ENCODE measurements at regions not wholly inside any gene's neighbourhood (a gene's known extent, or its start where the extent isn't known, plus 50 kb on each side); places are given as distances from the start of the nearest gene placed in this dataset.

DNA sequence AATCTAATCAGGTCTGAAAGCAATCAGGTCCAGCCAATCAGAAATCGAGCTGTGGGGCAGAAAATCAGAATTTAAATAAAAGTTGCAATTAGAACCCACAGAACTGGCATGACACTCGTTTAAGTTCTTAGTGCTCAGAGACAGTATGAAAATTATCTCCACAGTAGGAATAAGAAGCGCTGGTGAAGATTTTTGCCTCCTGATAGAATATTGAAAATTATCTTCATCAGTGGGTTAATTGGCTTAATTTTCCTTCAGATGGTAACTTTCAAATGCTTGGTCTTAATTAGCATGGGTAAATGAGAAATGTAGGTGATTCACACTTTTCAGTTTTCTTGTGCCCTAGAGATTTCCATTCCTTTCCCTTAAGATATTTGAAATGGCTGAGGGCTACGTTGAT lies 109.1 kb upstream of the MDFIC2 start:
- WGBS, 3 donors = 65 to 80% (median 72%) methylated on average over 4 of the region's 4 CpGs
- H3K9me3 ChIP-seq (ENCODE audit: control insufficient read depth in 2 of 2, insufficient read depth in 1 of 2, low read depth in 1 of 2, low read length in 1 of 2) = no peaks in the 10 kb centered on the region
- H3K27ac ChIP-seq (ENCODE audit: low read depth in 1 of 3, low read length in 2 of 3) = no peak overlapping the region
- H3K27me3 ChIP-seq (ENCODE audit: control insufficient read depth in 3 of 3, insufficient read depth in 3 of 3, low read length in 3 of 3) = no peaks in the 10 kb centered on the region
- H3K4me3 ChIP-seq (ENCODE audit: low read depth in 1 of 3, low read length in 3 of 3) = no peak overlapping the region
- DNase-seq (no peak), FAIRE-seq (no peak)
- no peaks in the 10 kb centered on the region for H3K36me3 ChIP-seq (ENCODE audit: control insufficient read depth in 3 of 3, insufficient read depth in 2 of 3, low read depth in 1 of 3, low read length in 3 of 3)
- H3K4me1 ChIP-seq (ENCODE audit: control insufficient read depth in 3 of 3, insufficient read depth in 2 of 3, low read depth in 1 of 3, low read length in 2 of 3) = no peaks in the 10 kb centered on the region

DNA sequence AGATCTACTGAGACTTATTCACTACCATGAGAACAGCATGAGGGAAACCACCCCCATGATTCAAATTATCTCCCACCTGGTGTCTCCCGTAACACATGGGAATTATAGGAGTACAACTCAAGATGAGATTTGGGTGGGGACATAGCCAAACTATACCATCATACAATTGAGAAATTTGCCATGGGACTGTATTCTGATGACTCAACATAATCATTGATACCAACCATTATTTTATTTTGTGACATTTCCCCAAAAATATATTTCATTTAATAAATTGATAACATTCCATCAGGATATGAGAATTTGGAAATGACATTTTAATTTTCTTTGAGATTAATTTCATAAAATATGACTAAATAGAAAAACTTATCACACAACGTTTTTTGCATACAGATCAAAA lies 96.6 kb upstream of the MDFIC2 start:
- H3K9me3 ChIP-seq (ENCODE audit: control insufficient read depth in 2 of 2, insufficient read depth in 1 of 2, low read depth in 1 of 2, low read length in 1 of 2) = no peaks in the 10 kb centered on the region
- 77 to 85% (median 79%) methylated on average over 2 of the region's 2 CpGs for WGBS, 3 donors
- no peaks in the 10 kb centered on the region for H3K4me1 ChIP-seq (ENCODE audit: control insufficient read depth in 3 of 3, insufficient read depth in 2 of 3, low read depth in 1 of 3, low read length in 2 of 3)
- H3K27ac ChIP-seq (ENCODE audit: low read depth in 1 of 3, low read length in 2 of 3) = no peak overlapping the region
- FAIRE-seq (no peak), DNase-seq (no peak)
- H3K4me3 ChIP-seq (ENCODE audit: low read depth in 1 of 3, low read length in 3 of 3) = no peak overlapping the region
- H3K36me3 ChIP-seq (ENCODE audit: control insufficient read depth in 3 of 3, insufficient read depth in 2 of 3, low read depth in 1 of 3, low read length in 3 of 3) = no peaks in the 10 kb centered on the region
- no peaks in the 10 kb centered on the region for H3K27me3 ChIP-seq (ENCODE audit: control insufficient read depth in 3 of 3, insufficient read depth in 3 of 3, low read length in 3 of 3)

DNA sequence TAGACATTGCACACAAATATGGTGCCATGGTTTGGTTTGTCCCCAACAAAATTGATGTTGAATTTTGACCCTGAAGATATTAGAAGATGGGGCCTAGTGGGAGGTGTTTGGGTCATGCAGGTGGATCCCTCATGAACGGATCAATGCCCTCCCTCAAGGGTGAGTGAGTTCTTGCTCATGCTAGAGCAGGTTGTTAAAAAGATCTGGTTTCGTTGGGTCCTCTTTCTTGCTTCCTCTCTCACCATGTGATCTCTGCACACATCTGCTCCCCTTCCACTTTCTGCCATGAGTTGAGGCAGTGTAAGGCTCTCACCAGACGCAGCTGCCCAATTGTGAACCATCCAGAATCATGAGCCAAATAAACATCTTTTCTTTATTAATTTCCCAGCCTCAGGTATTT lies 87.8 kb upstream of the MDFIC2 start:
- H3K27ac ChIP-seq (ENCODE audit: low read depth in 1 of 3, low read length in 2 of 3) = no peak overlapping the region
- FAIRE-seq (no peak), DNase-seq (no peak)
- WGBS, 3 donors = 58 to 76% (median 70%) methylated on average over 3 of the region's 3 CpGs
- H3K36me3 ChIP-seq (ENCODE audit: control insufficient read depth in 3 of 3, insufficient read depth in 2 of 3, low read depth in 1 of 3, low read length in 3 of 3) = no peaks in the 10 kb centered on the region
- H3K4me3 ChIP-seq (ENCODE audit: low read depth in 1 of 3, low read length in 3 of 3) = no peak overlapping the region
- H3K9me3 ChIP-seq (ENCODE audit: control insufficient read depth in 2 of 2, insufficient read depth in 1 of 2, low read depth in 1 of 2, low read length in 1 of 2) = no peaks in the 10 kb centered on the region
- no peaks in the 10 kb centered on the region for H3K27me3 ChIP-seq (ENCODE audit: control insufficient read depth in 3 of 3, insufficient read depth in 3 of 3, low read length in 3 of 3)
- no peaks in the 10 kb centered on the region for H3K4me1 ChIP-seq (ENCODE audit: control insufficient read depth in 3 of 3, insufficient read depth in 2 of 3, low read depth in 1 of 3, low read length in 2 of 3)

DNA sequence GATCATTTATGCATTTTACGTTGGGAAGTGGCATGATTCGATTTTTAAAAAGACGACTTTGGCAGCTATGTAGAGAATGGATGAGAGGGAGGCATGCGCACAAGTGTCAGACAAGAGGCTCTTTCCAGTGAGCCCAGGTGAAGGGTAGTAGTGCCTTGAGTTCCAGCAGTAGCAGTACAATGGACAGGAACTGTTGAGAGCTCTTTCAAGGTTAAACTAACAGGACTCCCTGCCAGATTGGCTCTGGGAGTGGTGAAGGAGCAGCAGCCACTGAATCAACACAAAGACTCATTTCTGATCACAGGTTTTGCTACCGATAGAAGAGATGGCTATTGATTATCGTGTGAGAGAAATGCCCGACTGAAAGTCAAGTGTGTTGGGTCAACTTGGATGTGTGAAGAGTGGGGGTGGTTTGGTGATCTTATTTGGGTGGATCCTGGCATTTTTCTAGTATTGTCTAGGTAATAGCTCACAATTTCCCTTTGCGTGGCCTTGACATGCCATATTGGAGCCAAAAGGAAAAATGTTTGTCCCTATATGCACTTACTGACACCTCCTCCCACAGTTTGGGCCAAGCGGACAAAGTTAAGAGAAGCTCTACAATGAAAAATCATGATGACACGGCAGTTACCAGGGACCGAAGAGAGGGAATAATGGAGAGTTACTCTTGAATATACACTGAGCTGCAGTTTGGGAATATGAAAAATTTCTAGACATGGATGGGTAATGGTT lies 81.6 kb upstream of the MDFIC2 start:
- Histone ChIP-seq H3K4me3 (ENCODE audit: low read depth in 1 of 3, low read length in 3 of 3) (no peak overlapping the region), H3K36me3 (ENCODE audit: control insufficient read depth in 3 of 3, insufficient read depth in 2 of 3, low read depth in 1 of 3, low read length in 3 of 3) (no peaks in the 10 kb centered on the region), H3K27me3 (ENCODE audit: control insufficient read depth in 3 of 3, insufficient read depth in 3 of 3, low read length in 3 of 3) (no peaks in the 10 kb centered on the region), H3K27ac (ENCODE audit: low read depth in 1 of 3, low read length in 2 of 3) (no peak overlapping the region), H3K9me3 (ENCODE audit: control insufficient read depth in 2 of 2, insufficient read depth in 1 of 2, low read depth in 1 of 2, low read length in 1 of 2) (no peaks in the 10 kb centered on the region), H3K4me1 (ENCODE audit: control insufficient read depth in 3 of 3, insufficient read depth in 2 of 3, low read depth in 1 of 3, low read length in 2 of 3) (no peaks in the 10 kb centered on the region)
- no peak for DNase-seq
- no peak for FAIRE-seq
- 86 to 91% (median 87%) methylated on average over 11 of the region's 11 CpGs for WGBS, 3 donors

DNA sequence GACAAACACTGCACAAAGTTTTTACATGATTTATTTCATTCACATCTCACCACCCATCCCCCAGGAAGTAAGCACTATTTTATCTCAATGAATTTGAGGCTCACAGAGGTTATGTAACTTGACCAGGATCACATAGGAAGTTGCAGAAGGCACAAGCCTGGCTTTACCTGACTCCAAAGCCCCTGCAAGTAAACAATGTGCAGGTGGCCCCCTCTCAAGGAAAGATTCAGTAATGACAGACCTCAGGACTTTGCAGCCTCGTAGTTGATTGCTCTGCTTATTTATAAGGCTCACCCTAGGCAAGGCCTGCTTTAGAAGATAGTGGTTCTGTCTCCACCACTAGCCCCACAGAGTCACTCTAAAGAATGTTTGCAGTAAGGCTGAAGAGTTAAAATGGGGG lies 79.8 kb upstream of the MDFIC2 start:
- H3K9me3 ChIP-seq (ENCODE audit: control insufficient read depth in 2 of 2, insufficient read depth in 1 of 2, low read depth in 1 of 2, low read length in 1 of 2) = no peaks in the 10 kb centered on the region
- no peaks in the 10 kb centered on the region for H3K4me1 ChIP-seq (ENCODE audit: control insufficient read depth in 3 of 3, insufficient read depth in 2 of 3, low read depth in 1 of 3, low read length in 2 of 3)
- DNase-seq (no peak), FAIRE-seq (no peak)
- H3K27me3 ChIP-seq (ENCODE audit: control insufficient read depth in 3 of 3, insufficient read depth in 3 of 3, low read length in 3 of 3) = no peaks in the 10 kb centered on the region
- H3K4me3 ChIP-seq (ENCODE audit: low read depth in 1 of 3, low read length in 3 of 3) = no peak overlapping the region
- no peak overlapping the region for H3K27ac ChIP-seq (ENCODE audit: low read depth in 1 of 3, low read length in 2 of 3)
- WGBS, 3 donors = 9 to 30% (median 25%) methylated on average over 1 of the region's 1 CpG
- H3K36me3 ChIP-seq (ENCODE audit: control insufficient read depth in 3 of 3, insufficient read depth in 2 of 3, low read depth in 1 of 3, low read length in 3 of 3) = no peaks in the 10 kb centered on the region

DNA sequence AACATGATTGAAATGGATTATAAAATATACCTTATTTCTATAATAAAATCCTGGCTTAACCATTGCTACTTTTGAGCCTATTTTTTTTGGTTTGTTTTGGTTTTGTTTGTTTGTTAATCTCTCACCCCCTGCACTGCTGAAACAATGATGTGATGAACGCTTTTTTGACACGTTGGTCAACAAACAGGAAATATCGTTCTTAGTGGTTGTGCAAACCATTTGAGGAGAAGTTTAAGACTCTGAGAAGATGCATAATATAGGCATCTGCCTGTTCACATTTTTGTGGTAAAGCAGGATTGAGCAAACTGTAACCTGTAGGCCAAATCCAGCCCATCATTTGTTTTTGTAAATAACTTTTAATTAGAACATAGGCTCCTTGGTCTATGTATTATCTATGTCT lies 75.5 kb upstream of the MDFIC2 start:
- Histone ChIP-seq H3K4me1 (ENCODE audit: control insufficient read depth in 3 of 3, insufficient read depth in 2 of 3, low read depth in 1 of 3, low read length in 2 of 3) (no peaks in the 10 kb centered on the region), H3K36me3 (ENCODE audit: control insufficient read depth in 3 of 3, insufficient read depth in 2 of 3, low read depth in 1 of 3, low read length in 3 of 3) (no peaks in the 10 kb centered on the region), H3K27ac (ENCODE audit: low read depth in 1 of 3, low read length in 2 of 3) (no peak overlapping the region), H3K9me3 (ENCODE audit: control insufficient read depth in 2 of 2, insufficient read depth in 1 of 2, low read depth in 1 of 2, low read length in 1 of 2) (no peaks in the 10 kb centered on the region), H3K27me3 (ENCODE audit: control insufficient read depth in 3 of 3, insufficient read depth in 3 of 3, low read length in 3 of 3) (no peaks in the 10 kb centered on the region), H3K4me3 (ENCODE audit: low read depth in 1 of 3, low read length in 3 of 3) (no peak overlapping the region)
- WGBS, 3 donors = 65 to 79% (median 68%) methylated on average over 3 of the region's 3 CpGs
- DNase-seq (no peak), FAIRE-seq (no peak)

DNA sequence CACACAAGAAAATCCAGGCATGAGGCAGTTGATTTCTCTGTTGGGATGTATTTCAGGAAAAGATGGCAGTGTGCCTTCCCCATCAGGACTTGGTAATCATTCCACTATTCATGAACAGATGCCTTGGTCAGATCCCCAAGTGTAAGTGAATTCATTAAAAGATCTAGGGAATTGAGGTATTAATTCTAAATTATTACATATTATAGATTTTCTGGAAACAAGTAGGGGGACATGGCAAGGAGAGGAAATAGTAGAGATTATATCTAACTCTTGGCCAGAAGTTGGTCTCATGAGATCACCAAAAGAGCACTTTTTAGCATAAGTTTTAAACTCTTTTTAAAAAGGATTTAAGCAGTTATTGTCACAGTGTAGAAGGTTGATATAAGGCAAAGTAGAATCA lies 74.4 kb upstream of the MDFIC2 start:
- DNase-seq (no peak), FAIRE-seq (no peak)
- H3K9me3 ChIP-seq (ENCODE audit: control insufficient read depth in 2 of 2, insufficient read depth in 1 of 2, low read depth in 1 of 2, low read length in 1 of 2) = no peaks in the 10 kb centered on the region
- H3K4me1 ChIP-seq (ENCODE audit: control insufficient read depth in 3 of 3, insufficient read depth in 2 of 3, low read depth in 1 of 3, low read length in 2 of 3) = no peaks in the 10 kb centered on the region
- H3K27ac ChIP-seq (ENCODE audit: low read depth in 1 of 3, low read length in 2 of 3) = no peak overlapping the region
- H3K36me3 ChIP-seq (ENCODE audit: control insufficient read depth in 3 of 3, insufficient read depth in 2 of 3, low read depth in 1 of 3, low read length in 3 of 3) = no peaks in the 10 kb centered on the region
- no peak overlapping the region for H3K4me3 ChIP-seq (ENCODE audit: low read depth in 1 of 3, low read length in 3 of 3)
- no peaks in the 10 kb centered on the region for H3K27me3 ChIP-seq (ENCODE audit: control insufficient read depth in 3 of 3, insufficient read depth in 3 of 3, low read length in 3 of 3)

DNA sequence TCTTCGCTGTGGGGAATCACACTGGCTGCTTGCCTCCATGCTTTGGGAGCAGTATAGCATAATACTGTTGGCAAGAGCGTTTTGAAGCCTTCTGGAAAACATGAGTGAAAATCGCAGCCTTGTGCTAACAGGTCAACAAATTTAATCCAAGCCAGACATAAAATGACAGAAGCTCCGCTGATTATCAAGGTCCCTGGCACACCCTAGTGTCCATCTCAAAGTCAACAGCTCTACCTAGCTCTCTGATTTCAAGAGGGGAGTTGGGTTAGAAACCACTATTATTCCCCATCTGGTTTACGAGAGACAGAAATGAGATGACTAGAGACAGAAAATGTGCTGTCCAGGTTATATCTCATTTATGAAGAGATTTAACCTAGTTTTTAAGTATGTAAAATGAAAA lies 73.6 kb upstream of the MDFIC2 start:
- Histone ChIP-seq H3K9me3 (ENCODE audit: control insufficient read depth in 2 of 2, insufficient read depth in 1 of 2, low read depth in 1 of 2, low read length in 1 of 2) (no peaks in the 10 kb centered on the region), H3K4me1 (ENCODE audit: control insufficient read depth in 3 of 3, insufficient read depth in 2 of 3, low read depth in 1 of 3, low read length in 2 of 3) (no peaks in the 10 kb centered on the region), H3K27me3 (ENCODE audit: control insufficient read depth in 3 of 3, insufficient read depth in 3 of 3, low read length in 3 of 3) (no peaks in the 10 kb centered on the region), H3K36me3 (ENCODE audit: control insufficient read depth in 3 of 3, insufficient read depth in 2 of 3, low read depth in 1 of 3, low read length in 3 of 3) (no peaks in the 10 kb centered on the region), H3K4me3 (ENCODE audit: low read depth in 1 of 3, low read length in 3 of 3) (no peak overlapping the region), H3K27ac (ENCODE audit: low read depth in 1 of 3, low read length in 2 of 3) (no peak overlapping the region)
- FAIRE-seq = no peak
- DNase-seq = no peak
- WGBS, 3 donors = 64 to 78% (median 72%) methylated on average over 5 of the region's 5 CpGs

DNA sequence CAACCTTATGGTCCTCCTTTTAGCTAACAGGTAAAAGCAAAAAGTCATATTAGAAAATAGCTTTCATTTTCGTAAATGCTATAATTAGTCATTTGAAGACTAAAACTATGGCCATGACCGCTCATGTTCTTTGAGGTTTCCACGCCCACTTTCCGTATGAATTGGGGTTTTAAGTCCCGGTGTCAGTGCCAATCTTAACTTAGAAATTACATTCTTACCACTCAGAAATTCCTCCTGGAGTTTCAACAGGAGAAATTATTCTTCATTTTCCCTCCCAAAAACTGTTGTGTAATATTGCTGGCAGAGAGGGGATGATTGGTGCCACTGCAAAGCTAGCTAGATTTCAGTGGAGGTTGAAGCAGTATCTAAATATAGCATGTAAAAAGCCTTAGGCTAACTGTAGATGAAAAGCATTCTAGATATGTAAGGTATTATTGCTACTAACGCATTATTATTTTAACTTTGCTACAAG lies 71.0 kb upstream of the MDFIC2 start:
- Histone ChIP-seq H3K27me3 (ENCODE audit: control insufficient read depth in 3 of 3, insufficient read depth in 3 of 3, low read length in 3 of 3) (no peaks in the 10 kb centered on the region), H3K4me3 (ENCODE audit: low read depth in 1 of 3, low read length in 3 of 3) (no peak overlapping the region), H3K36me3 (ENCODE audit: control insufficient read depth in 3 of 3, insufficient read depth in 2 of 3, low read depth in 1 of 3, low read length in 3 of 3) (no peaks in the 10 kb centered on the region), H3K4me1 (ENCODE audit: control insufficient read depth in 3 of 3, insufficient read depth in 2 of 3, low read depth in 1 of 3, low read length in 2 of 3) (no peaks in the 10 kb centered on the region), H3K27ac (ENCODE audit: low read depth in 1 of 3, low read length in 2 of 3) (no peak overlapping the region), H3K9me3 (ENCODE audit: control insufficient read depth in 2 of 2, insufficient read depth in 1 of 2, low read depth in 1 of 2, low read length in 1 of 2) (no peaks in the 10 kb centered on the region)
- 71 to 77% (median 76%) methylated on average over 6 of the region's 6 CpGs for WGBS, 3 donors
- FAIRE-seq (no peak), DNase-seq (no peak)

Measured in small intestine (tissue), 7 donors.